ENCODE measurements at regions not wholly inside any gene's neighbourhood (a gene's known extent, or its start where the extent isn't known, plus 50 kb on each side); places are given as distances from the start of the nearest gene placed in this dataset.

DNA sequence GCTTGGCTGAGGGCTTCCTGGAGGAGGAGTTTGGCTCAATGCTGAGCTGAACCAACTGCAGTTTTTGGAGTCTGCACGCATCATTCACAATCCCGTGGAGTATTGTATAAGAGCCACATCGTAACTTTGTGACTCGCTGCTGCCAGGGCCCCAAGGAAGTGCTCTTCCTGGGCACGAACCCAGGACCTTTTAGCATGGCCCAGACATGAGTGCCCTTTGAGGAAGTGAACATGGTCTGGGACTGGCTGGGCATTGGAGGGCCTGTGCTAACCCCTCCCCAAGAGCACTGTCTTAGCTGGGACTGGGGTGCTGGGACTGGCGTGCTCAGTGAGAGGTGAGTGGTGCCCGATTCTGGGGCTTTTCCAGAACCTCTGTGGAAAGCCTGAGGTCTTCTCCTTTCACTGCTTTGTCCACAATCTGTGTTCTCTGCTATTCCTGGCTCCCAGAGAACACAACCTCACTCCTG, 88.6 kb downstream of the LIPG start:
- ATAC-seq (no peak), DNase-seq (no peak)
- Histone ChIP-seq H3K36me3 (no peaks in the 10 kb centered on the region), H3K27me3 (peaks cover 0 to 7% (median 0%) of the 10 kb centered on the region in 7 donors), H3K9me3 (no peaks in the 10 kb centered on the region), H3K4me1 (peaks cover 0 to 30% (median 15%) of the 10 kb centered on the region in 9 donors), H3K4me3 (no peak overlapping the region), H3K27ac (no peak overlapping the region)
- 82 to 87% methylated on average over 7 of the region's 7 CpGs for WGBS, 2 donors
- TF ChIP-seq, protein P1, sequence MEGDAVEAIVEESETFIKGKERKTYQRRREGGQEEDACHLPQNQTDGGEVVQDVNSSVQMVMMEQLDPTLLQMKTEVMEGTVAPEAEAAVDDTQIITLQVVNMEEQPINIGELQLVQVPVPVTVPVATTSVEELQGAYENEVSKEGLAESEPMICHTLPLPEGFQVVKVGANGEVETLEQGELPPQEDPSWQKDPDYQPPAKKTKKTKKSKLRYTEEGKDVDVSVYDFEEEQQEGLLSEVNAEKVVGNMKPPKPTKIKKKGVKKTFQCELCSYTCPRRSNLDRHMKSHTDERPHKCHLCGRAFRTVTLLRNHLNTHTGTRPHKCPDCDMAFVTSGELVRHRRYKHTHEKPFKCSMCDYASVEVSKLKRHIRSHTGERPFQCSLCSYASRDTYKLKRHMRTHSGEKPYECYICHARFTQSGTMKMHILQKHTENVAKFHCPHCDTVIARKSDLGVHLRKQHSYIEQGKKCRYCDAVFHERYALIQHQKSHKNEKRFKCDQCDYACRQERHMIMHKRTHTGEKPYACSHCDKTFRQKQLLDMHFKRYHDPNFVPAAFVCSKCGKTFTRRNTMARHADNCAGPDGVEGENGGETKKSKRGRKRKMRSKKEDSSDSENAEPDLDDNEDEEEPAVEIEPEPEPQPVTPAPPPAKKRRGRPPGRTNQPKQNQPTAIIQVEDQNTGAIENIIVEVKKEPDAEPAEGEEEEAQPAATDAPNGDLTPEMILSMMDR (IDR thresholded peaks at IDR 0.05), result no peak
- intact Hi-C loops (cut with DNase I), result loop anchor here in 1 of 10 donors (10.0 kb wide), 1 partner anchor 104 kb away; no protein-coding TSS in a partner anchor

GRCh38 chr18:49648811-49649210, 87.0 kb downstream of the LIPG start:
- no peaks in the 10 kb centered on the region for H3K36me3 ChIP-seq
- peaks cover 0 to 8% (median 0%) of the 10 kb centered on the region in 7 donors for H3K27me3 ChIP-seq
- TF ChIP-seq, protein P1 (IDR thresholded peaks at IDR 0.05), result peak in 1 of 9 donors; percentile 14
- peak overlapping the region in 4 of 10 donors; percentile 4 to 62 (median 58) for H3K27ac ChIP-seq
- H3K9me3 ChIP-seq, result no peaks in the 10 kb centered on the region
- ATAC-seq, result no peak
- intact Hi-C loops (cut with DNase I), result loop anchor here in 1 of 10 donors (5.0 kb wide), 1 partner anchor 78 kb away; no protein-coding TSS in a partner anchor
- no peak for DNase-seq
- H3K4me1 ChIP-seq, result peaks cover 0 to 34% (median 15%) of the 10 kb centered on the region in 9 donors
- WGBS, 2 donors, result 90 to 94% methylated on average over 3 of the region's 3 CpGs
- H3K4me3 ChIP-seq, result no peak overlapping the region
